ENCODE measurements at regions not wholly inside any gene's neighbourhood (a gene's known extent, or its start where the extent isn't known, plus 50 kb on each side); places are given as distances from the start of the nearest gene placed in this dataset.

- no peak for TF ChIP-seq JUN (CRISPR knock-in tag; IDR thresholded peaks at IDR 0.05)
- TF ChIP-seq PREB (CRISPR knock-in tag; IDR thresholded peaks at IDR 0.05; ENCODE audit: borderline replicate concordance) = no peak
- TF ChIP-seq PRRX2 (CRISPR knock-in tag; IDR thresholded peaks at IDR 0.05) = no peak
- H3K9me3 Mint-ChIP-seq = peaks cover 4% of the 10 kb centered on the region
- no peaks in the 10 kb centered on the region for H3K4me1 Mint-ChIP-seq
- ChIA-PET CTCF (no interaction called here), POLR2A (no interaction called here)
- no peak overlapping the region for H3K27ac Mint-ChIP-seq
- H3K36me3 Mint-ChIP-seq = no peaks in the 10 kb centered on the region
- no peak for DNase-seq (ENCODE audit: low spot score)
- ATAC-seq = no peak
- no peaks in the 10 kb centered on the region for H3K27me3 Mint-ChIP-seq (ENCODE audit: low read depth)
- H3K4me3 Mint-ChIP-seq = no peak overlapping the region
These were observed 356.4 kb upstream of the RASGRP1 start for GRCh38 chr15:38920966-38921365.

- Mint-ChIP-seq H3K27ac (no peak overlapping the region), H3K36me3 (no peaks in the 10 kb centered on the region), H3K4me1 (no peaks in the 10 kb centered on the region), H3K4me3 (no peak overlapping the region), H3K27me3 (ENCODE audit: low read depth) (no peaks in the 10 kb centered on the region; the same call in 1 of the 2 replicates), H3K9me3 (no peaks in the 10 kb centered on the region; the same call in 1 of the 2 replicates)
- no peak for ATAC-seq
- CTCF ChIA-PET = no interaction called here
- TF ChIP-seq STAT6 (CRISPR knock-in tag; conservative IDR thresholded peaks at IDR 0.05; ENCODE audit: low read depth) (no peak), PRRX2 (CRISPR knock-in tag; IDR thresholded peaks at IDR 0.05) (no peak), NR3C1 (CRISPR knock-in tag; conservative IDR thresholded peaks at IDR 0.05; ENCODE audit: low read depth) (no peak), ZSCAN18 (CRISPR knock-in tag; IDR thresholded peaks at IDR 0.05) (no peak), ZNF263 (CRISPR knock-in tag; IDR thresholded peaks at IDR 0.05; ENCODE audit: low read depth) (no peak), ZMAT4 (CRISPR knock-in tag; IDR thresholded peaks at IDR 0.05) (no peak), KAT7 (CRISPR knock-in tag; IDR thresholded peaks at IDR 0.05; ENCODE audit: borderline replicate concordance) (no peak), ETV6 (CRISPR knock-in tag; IDR thresholded peaks at IDR 0.05) (no peak), TP53 (CRISPR knock-in tag; IDR thresholded peaks at IDR 0.05) (no peak), GTF2I (CRISPR knock-in tag; conservative IDR thresholded peaks at IDR 0.05) (no peak), RORB (CRISPR knock-in tag; IDR thresholded peaks at IDR 0.05) (no peak)
- no peak for DNase-seq (ENCODE audit: low spot score)
- POLR2A ChIA-PET = no interaction called here
These were observed 356.9 kb upstream of the RASGRP1 start for GRCh38 chr15:38921471-38921870.

- Mint-ChIP-seq H3K27ac (no peak overlapping the region), H3K4me3 (no peak overlapping the region), H3K27me3 (ENCODE audit: low read depth) (no peaks in the 10 kb centered on the region; the same call in 1 of the 2 replicates), H3K36me3 (no peaks in the 10 kb centered on the region), H3K4me1 (peaks cover 8% of the 10 kb centered on the region), H3K9me3 (peaks cover 8% of the 10 kb centered on the region)
- CTCF ChIA-PET = no interaction called here
- ATAC-seq (no peak), DNase-seq (ENCODE audit: low spot score) (no peak)
- POLR2A ChIA-PET = no interaction called here
- no peak for TF ChIP-seq CREM (CRISPR knock-in tag; IDR thresholded peaks at IDR 0.05)
- no peak for TF ChIP-seq ZNF232 (CRISPR knock-in tag; IDR thresholded peaks at IDR 0.05)
- TF ChIP-seq ZNF121 (CRISPR knock-in tag; IDR thresholded peaks at IDR 0.05) = no peak
- TF ChIP-seq PREB (CRISPR knock-in tag; IDR thresholded peaks at IDR 0.05; ENCODE audit: borderline replicate concordance) = no peak
- TF ChIP-seq ATF6 (CRISPR knock-in tag; IDR thresholded peaks at IDR 0.05) = no peak
These were observed 363.8 kb upstream of the RASGRP1 start for GRCh38 chr15:38928431-38928830.
